Right hindlimb (tissue), 1 donor: ENCODE measurements at regions not wholly inside any gene's neighbourhood (a gene's known extent, or its start where the extent isn't known, plus 50 kb on each side); places are given as distances from the start of the nearest gene placed in this dataset.
"Not testable (repeated sequence)": the region's sequence is repeated elsewhere in the genome, so short reads cannot be mapped to it uniquely, and the experiment has no call there.

ENCODE experiments used
- DNase-seq: peaks from one replicate; pipeline ENCODE4 v3.0.0-alpha.2; 2018

GRCh38 chr4:100022792-100023222 lies 72.7 kb upstream of the H2AZ1 start:
- DNase-seq: peak; percentile 24

- DNase-seq: no peak
Measured at GRCh38 chr4:100019821-100020220, 69.7 kb upstream of the H2AZ1 start.

- DNase-seq: no peak
Measured at GRCh38 chr4:100017637-100018310, 67.7 kb upstream of the H2AZ1 start.

- no peak for DNase-seq
Measured at GRCh38 chr4:100016191-100016590, 66.1 kb upstream of the H2AZ1 start.

- no peak for DNase-seq
Measured at GRCh38 chr4:100014616-100015015, 64.5 kb upstream of the H2AZ1 start.

GRCh38 chr4:100009490-100009889 lies 59.4 kb upstream of the H2AZ1 start:
- no peak for DNase-seq

GRCh38 chr4:100008048-100008447 lies 58.0 kb upstream of the H2AZ1 start:
- no peak for DNase-seq

- DNase-seq: not testable (repeated sequence)
Measured at GRCh38 chr4:100006161-100006560, 56.1 kb upstream of the H2AZ1 start.
